Mesothelial cell of epicardium (in vitro differentiated cells): ENCODE measurements at regions not wholly inside any gene's neighbourhood (a gene's known extent, or its start where the extent isn't known, plus 50 kb on each side); places are given as distances from the start of the nearest gene placed in this dataset.

Experiments used
- DNase-seq, 2 experiments: peaks; one replicate each; pipeline ENCODE4 v3.0.0; 2021; ENCODE audit warnings: low spot score in 2 of 2; ENCODE audit not compliant: unreplicated experiment in 2 of 2
- H3K27ac Mint-ChIP-seq: 2 replicates; pipeline ENCODE4 v1.8.0; 2021; ENCODE audit warnings: mixed read lengths
- H3K27me3 Mint-ChIP-seq: 2 replicates; pipeline ENCODE4 v1.8.0; 2021; ENCODE audit warnings: low read depth, mixed read lengths
- H3K36me3 Mint-ChIP-seq: 2 replicates; pipeline ENCODE4 v1.8.0; 2021; ENCODE audit warnings: mixed read lengths
- H3K4me1 Mint-ChIP-seq: 2 replicates; pipeline ENCODE4 v1.8.0; 2021; ENCODE audit warnings: mixed read lengths
- H3K4me3 Mint-ChIP-seq: 2 replicates; pipeline ENCODE4 v1.8.0; 2021; ENCODE audit warnings: mild to moderate bottlenecking, moderate library complexity, mixed read lengths
- H3K9me3 Mint-ChIP-seq: 2 replicates; pipeline ENCODE4 v1.8.0; 2021; ENCODE audit warnings: mixed read lengths
- TF ChIP-seq, protein P1 (sequence below): fragments of 200-600 bp; sonication (generic); IDR thresholded peaks from one replicate; pipeline ENCODE4 v1.5.0; 2021; ENCODE audit warnings: antibody characterized with exemption; ENCODE audit not compliant: unreplicated experiment

DNA sequence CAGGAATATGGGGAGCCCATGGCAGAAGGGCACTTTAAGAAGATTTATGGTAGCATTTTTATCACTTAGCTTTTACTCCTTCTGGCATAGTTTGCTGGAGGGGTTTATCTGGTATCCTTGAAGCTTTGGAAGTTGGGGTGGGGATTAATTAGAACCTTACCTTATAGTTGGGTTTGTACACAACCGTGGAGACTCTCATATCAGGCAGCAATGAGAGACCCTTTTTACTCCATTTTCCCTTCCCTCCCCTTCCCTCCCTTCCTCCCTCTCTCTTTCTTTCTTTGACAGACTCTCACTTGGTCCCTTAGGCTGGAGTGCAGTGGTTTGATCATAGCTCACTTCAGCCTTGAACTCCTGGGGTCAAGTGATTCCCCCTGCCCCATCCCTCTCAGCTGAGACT, 465.8 kb upstream of the PODXL start:
- TF ChIP-seq, protein P1, sequence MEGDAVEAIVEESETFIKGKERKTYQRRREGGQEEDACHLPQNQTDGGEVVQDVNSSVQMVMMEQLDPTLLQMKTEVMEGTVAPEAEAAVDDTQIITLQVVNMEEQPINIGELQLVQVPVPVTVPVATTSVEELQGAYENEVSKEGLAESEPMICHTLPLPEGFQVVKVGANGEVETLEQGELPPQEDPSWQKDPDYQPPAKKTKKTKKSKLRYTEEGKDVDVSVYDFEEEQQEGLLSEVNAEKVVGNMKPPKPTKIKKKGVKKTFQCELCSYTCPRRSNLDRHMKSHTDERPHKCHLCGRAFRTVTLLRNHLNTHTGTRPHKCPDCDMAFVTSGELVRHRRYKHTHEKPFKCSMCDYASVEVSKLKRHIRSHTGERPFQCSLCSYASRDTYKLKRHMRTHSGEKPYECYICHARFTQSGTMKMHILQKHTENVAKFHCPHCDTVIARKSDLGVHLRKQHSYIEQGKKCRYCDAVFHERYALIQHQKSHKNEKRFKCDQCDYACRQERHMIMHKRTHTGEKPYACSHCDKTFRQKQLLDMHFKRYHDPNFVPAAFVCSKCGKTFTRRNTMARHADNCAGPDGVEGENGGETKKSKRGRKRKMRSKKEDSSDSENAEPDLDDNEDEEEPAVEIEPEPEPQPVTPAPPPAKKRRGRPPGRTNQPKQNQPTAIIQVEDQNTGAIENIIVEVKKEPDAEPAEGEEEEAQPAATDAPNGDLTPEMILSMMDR = no peak
- peaks cover 17% of the 10 kb centered on the region for H3K27me3 Mint-ChIP-seq
- no peak overlapping the region for H3K4me3 Mint-ChIP-seq
- no peak for DNase-seq
- H3K4me1 Mint-ChIP-seq = no peaks in the 10 kb centered on the region
- no peaks in the 10 kb centered on the region for H3K9me3 Mint-ChIP-seq
- no peaks in the 10 kb centered on the region for H3K36me3 Mint-ChIP-seq
- no peak overlapping the region for H3K27ac Mint-ChIP-seq

DNA sequence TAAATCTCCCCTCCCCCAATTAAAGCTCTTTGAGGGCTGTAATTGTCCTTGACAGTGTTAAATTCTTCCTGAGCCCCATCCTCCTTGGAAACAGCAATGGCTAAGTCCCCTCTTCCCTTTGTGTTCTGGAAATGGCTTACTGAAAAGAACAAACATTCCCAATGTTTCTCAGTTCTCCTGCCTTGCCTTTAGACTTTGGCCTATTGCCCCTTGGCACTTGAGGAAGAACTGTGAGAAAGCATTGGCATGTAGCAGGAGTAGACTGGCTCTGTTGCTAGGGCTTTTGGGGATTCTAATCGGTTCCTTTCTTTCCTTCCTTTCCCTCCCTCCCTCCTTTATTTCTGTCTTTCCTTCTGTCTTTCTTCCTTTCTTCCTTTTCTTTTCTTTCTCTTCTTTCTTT, 463.3 kb upstream of the PODXL start:
- Mint-ChIP-seq H3K4me1 (no peaks in the 10 kb centered on the region), H3K9me3 (peaks cover 7% of the 10 kb centered on the region)

DNA sequence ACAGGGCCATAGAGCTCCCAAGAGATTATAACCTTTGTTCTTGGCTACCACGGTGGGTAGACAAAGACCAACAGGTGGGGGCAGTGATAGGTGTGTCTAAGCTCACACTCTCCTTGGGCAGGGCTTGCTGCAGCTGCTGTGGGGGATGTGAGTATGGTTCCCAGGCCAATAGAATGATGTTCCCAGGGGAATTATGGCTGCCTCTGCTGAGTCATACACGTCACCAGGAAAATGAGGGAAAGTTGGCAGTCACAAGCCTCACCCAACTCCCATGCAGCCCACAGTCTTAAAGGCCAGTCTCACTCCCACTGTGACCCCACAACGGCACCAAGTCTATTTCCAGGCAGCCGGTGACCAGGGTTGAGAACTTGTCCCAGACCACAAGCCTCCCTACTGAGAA, 453.4 kb upstream of the PODXL start:
- no peak for DNase-seq
- H3K4me3 Mint-ChIP-seq = no peak overlapping the region

More for the DNA sequence above, 463.3 kb upstream of the PODXL start:
- Mint-ChIP-seq H3K4me3 (no peak overlapping the region), H3K27me3 (peaks cover 17% of the 10 kb centered on the region), H3K27ac (no peak overlapping the region), H3K36me3 (no peaks in the 10 kb centered on the region)
- DNase-seq = no peak
- TF ChIP-seq, protein P1 = no peak

DNA sequence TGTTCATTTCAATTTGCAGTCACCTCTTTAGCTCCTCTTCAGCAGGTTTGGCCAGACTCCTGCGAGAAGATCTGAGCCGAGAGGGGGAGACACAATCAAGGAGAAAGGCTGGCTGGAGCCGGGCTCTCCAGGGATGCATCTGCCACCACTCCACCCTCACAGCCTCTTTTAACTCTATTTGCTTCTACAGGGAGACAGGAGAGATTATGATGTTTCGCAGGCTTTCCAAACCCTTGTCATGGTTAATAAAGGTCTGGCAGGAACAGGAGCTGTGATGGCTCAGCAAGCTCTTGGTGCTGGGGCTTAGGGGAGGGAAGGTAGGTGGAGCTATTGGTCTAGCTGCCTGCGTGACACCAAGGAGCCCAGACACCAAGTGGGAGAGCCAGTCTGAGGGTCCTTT, 448.1 kb upstream of the PODXL start:
- Mint-ChIP-seq H3K9me3 (peaks cover 20% of the 10 kb centered on the region), H3K27ac (no peak overlapping the region), H3K4me1 (peaks cover 13% of the 10 kb centered on the region), H3K36me3 (peaks cover 2% of the 10 kb centered on the region), H3K27me3 (peaks cover 32% of the 10 kb centered on the region), H3K4me3 (no peak overlapping the region)
- peak in 1 of 2 experiments; percentile 48 for DNase-seq
- TF ChIP-seq, protein P1 = no peak

More for the DNA sequence above, 453.4 kb upstream of the PODXL start:
- TF ChIP-seq, protein P1 = no peak
- H3K36me3 Mint-ChIP-seq = peaks cover 4% of the 10 kb centered on the region
- peaks cover 43% of the 10 kb centered on the region for H3K9me3 Mint-ChIP-seq
- H3K27me3 Mint-ChIP-seq = peaks cover 22% of the 10 kb centered on the region
- H3K27ac Mint-ChIP-seq = no peak overlapping the region
- peaks cover 1% of the 10 kb centered on the region for H3K4me1 Mint-ChIP-seq

DNA sequence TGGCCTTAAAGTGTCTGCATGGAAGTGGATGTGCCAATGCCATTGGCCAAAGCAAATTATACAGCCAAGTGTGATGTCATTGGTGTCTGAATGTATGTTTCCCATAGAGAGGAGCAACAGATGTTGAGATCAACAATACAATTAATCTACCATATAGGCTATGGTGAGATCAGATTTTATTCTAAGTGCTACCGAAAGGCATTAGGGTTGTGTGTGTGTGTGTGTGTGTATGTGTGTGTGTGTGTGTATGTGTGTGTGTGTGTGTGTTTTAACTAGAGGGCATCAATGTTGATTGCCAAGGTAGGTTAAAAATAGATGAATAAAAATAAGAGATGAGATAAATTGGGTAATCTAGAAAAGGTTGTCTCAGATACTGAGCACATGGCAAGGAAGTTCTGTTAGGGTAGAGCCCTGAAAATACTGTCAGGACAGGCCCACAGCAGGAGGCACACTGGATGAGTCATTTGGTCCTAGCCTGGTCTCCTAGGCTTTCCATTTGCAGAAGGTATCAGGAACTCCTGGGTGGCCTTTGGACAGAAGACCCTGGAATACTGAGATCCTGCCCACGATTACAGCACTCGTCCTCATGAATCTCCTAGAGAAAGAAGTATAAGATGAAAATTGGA, 446.0 kb upstream of the PODXL start:
- no peak overlapping the region for H3K27ac Mint-ChIP-seq
- peaks cover 13% of the 10 kb centered on the region for H3K4me1 Mint-ChIP-seq
- H3K4me3 Mint-ChIP-seq = no peak overlapping the region
- DNase-seq = no peak
- peaks cover 3% of the 10 kb centered on the region for H3K9me3 Mint-ChIP-seq
- TF ChIP-seq, protein P1 = no peak
- peaks cover 16% of the 10 kb centered on the region for H3K27me3 Mint-ChIP-seq
- H3K36me3 Mint-ChIP-seq = no peaks in the 10 kb centered on the region
